ENCODE measurements at regions not wholly inside any gene's neighbourhood (a gene's known extent, or its start where the extent isn't known, plus 50 kb on each side); places are given as distances from the start of the nearest gene placed in this dataset.
"Not testable (repeated sequence)": the region's sequence is repeated elsewhere in the genome, so short reads cannot be mapped to it uniquely, and the experiment has no call there.

DNA sequence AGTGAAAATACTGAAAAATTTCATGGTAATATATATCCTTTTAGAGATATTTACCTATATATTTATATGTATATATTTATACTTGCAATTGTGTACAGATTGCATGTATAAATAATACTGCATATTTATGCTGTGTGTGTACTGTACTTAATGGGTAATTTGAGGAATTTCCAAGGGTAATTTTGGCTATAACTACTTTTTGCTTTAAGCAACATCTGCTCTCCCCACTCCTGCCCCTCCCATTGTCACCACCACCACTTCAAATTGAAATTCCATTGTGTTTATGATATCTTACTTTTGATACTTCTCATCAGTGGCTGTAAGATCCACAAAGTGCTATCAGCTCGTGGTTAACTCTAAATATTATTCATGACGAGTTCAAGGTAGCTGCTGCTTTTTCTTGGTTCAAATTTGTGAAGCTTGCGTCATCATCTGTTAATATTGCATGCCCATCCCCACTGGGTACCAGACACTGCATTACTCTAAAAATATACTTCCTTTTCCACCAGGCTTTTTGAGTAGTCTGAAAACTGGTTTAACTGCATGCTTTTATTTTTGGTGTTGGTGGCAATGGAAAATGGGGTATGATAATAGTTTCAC lies 91.7 kb upstream of the MITF start:
- no peak for DNase-seq

DNA sequence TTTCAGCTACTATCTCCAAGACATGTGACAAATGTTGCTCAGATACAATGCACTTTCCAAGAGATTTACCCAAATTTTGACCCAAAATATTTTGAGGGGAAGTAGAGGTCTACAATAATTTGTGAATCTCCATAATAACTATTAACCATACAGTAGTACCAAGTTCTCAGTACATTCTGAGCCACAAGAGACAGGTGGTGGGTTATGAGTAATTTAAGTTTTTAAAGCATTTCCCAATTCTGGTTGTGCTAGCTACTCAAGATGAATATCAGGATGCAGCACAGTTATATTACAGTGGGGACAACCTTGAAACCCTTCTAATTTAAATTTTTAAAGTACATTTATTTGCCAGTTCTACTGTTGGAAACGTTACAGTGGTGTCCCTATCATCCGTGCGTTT lies 92.2 kb upstream of the MITF start:
- DNase-seq = no peak

DNA sequence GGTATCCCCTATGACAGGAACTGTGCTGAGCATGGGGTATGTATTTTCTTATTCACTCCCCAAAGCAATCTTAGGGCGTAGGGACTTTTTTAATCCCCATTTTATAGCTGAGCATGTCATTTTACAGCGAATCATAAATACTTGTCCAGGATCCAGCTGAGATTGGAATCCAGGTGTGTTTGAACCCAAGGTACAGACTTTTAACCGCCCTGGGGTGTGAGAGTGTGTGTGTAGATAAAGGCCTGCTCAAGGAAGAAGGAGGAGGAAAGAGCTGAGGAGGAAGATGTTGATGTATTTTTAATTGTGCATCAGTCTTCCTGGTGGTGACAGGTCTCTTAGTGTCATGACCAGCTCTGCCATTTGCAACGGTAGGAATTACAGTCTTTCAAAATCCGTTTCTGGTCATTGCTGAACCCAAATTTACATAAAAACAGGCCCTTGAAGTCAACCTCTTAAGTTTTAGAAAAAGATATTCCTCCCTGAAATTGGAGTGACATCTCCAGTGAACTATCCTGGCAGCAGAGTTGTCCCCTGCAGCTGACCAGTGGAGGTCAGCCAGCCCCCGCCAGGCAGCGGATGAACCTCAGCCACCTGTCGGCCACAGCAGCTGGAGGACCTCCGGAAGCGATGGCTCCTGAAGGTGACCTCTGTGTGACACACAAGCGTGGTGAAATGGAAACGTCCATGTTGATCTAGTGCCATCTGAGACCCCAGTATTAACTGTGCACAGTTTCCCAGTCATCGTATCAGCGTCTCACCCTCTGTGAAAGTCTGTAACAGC lies 92.8 kb upstream of the MITF start:
- DNase-seq = no peak

GRCh38 chr3:69642606-69643005 lies 96.7 kb upstream of the MITF start:
- DNase-seq = no peak

DNA sequence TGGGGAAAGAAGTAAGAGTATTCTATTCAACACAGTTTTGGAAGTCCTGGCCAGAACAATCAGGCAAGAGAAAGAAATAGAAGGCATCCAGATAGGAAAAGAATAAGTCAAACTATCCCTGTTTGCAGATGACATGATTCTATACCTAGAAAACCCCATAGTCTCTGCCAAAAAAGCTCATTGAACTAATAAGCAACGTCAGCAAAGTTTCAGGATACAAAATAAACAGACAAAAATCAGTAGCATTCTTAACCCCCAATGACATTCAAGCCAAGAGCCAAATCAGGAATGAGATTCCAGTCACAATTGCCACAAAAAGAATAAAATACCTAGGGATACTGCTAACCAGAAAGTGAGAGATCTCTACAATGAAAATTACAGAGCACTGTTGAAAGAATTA lies 99.4 kb upstream of the MITF start:
- DNase-seq = no peak

DNA sequence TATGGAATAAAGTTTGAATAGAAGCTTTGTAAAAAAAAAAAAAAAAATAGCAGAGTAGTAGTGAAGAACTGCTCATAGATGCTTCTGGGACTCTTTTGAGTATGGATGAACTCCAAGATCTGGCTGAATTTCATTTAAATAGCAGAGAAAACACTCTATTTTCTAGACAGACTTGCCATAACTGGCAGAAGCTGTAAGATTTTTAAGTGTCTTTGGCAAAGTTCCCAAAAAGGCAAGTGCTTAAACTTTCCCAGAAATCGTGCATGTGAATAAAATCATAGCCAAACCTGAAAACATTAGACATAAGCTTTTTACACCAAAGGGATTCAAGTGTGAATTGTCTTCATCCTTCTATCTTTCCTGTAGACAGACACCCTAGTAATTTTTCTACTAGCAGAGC lies 110.3 kb upstream of the MITF start:
- peak; percentile 4 for DNase-seq

GRCh38 chr3:69613286-69613685 lies 126.0 kb upstream of the MITF start:
- DNase-seq = no peak

DNA sequence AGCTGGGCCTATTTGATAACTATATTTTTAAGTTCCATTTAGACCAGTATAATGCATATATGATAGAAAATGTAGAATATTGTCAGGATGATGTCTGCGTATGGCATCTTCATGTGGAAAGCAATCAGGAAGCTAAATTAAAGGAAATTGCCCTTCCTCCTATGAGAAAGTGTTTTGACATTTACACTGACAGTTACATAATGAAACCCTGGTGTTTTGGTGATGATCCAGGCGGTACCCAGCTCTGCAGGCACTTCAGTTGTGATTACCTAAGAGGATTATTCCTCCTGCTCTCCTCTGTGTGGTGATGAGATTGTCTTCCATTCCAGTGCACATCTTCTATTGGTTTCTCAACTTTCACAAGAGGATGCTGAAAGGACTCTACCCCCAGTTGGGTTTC lies 126.5 kb upstream of the MITF start:
- no peak for DNase-seq

- not testable (repeated sequence) for DNase-seq
These were observed 129.7 kb upstream of the MITF start for GRCh38 chr3:69609566-69609965.

GRCh38 chr3:69607466-69608305 lies 131.6 kb upstream of the MITF start:
- no peak for DNase-seq

GRCh38 chr3:69605867-69606266 lies 133.4 kb upstream of the MITF start:
- DNase-seq = no peak

- DNase-seq = no peak
These were observed 134.4 kb upstream of the MITF start for GRCh38 chr3:69604735-69605450.

DNA sequence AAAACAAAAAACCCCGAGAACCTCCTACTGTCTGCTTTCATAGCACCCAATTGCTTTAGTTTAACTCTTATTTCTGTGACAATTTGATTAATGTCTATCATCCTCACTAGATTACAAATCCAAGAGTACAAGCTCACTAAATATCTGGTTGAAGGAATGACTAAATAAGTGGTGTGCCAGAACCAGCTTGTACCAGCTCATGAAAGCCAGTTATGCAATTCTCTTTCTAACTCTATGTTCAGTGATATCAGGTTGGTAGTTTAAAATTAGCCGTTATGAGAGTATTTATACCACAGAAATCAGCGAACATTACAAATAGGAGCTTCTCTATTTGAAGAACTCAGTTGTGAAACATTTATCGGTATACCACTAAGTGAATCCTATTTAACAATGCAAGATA lies 137.2 kb upstream of the MITF start:
- DNase-seq = no peak

DNA sequence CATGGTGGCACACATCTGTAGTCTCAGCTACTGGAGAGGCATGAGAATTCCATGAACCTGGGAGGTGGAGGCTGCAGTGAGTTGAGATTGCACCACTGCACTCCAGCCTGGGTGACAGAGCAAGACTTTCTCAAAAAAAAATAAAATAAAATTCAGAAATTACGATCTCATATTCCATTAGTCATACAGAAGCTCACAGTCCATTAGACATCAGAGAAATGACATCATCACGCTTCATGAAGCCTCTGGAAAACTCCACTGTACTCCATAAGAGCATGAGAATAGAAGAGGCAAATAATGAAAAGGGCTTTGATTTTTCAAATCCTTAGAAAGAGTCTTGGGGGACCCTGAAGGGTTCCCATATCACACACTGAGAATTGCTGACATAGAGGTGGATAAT lies 145.0 kb upstream of the MITF start:
- DNase-seq = no peak

GRCh38 chr3:69591164-69591736 lies 148.0 kb upstream of the MITF start:
- no peak for DNase-seq

DNA sequence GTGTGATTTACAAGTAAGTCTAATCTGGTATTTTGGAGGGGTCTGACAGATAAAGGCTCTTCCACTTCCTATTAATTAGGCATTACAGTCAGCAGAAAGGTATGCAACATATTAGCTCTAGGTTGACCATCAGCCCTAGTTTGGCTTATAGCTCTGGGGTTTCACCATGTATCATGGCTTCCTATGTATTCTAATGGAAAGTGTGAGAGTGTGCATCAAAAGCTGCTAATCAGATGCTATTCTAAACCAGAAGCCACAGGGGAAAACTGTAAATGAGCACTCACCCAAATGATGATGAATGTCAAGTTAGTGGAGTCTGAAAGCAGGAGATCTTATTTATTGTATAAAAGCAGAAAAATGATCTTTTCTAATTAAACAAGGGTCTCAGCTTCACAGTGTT lies 149.2 kb upstream of the MITF start:
- no peak for DNase-seq

- DNase-seq = no peak
These were observed 151.1 kb upstream of the MITF start for GRCh38 chr3:69588170-69588569.

- no peak for DNase-seq
These were observed 153.8 kb upstream of the MITF start for GRCh38 chr3:69585472-69585871.

DNA sequence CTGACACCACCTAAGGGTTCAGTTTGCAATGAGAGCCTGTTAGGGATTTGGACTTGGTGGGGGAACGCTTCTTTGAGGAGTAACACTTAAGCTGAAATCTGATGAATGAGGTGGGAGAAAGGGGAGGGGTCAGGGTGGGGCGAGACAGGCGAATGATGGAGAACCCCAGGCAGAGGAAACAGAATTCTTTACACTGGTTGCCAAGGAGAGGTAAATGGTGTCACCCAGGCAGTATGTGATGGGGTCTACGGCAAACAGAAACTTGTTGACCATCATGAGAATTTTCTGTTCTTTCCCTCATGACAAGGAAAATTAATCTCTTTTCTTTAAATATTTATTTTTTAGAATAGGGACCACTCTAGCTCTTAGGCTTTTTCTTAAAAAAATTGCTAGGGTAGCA lies 157.2 kb upstream of the MITF start:
- DNase-seq = no peak

DNA sequence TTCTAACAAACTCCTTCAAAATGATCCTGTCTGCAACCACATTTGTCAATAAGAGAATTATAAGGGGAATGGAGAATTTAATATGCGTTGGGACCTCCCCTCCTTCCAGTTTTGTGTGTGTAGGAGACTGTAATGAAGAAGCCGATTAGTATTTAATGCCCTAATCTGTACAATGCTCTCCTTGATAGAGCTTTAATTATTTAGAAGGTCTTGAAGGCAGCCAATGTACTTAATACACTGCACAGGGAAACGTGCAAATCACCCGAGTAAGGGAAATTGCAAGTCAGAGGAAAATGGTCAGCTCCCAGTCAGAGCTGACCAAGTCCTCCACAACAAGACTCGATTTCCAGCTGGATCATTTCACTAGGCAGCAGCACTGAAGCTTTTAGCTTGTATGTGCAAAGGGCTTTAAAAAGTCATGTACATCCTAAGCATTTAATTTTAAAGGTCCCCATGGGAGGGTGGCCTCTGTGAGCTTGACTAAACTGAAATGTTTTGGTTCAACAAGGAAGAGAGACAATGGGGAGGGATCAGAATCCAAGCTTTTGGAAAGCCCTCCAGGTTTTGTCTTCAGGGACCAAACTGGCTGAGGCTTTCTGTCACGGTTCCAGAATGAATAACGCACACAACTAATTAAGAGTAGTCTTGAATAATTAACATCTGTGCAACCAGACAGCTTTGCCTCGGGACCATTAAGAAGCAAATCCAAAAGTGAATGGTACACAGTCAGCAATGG lies 159.8 kb upstream of the MITF start:
- DNase-seq = peak; percentile 88

GRCh38 chr3:69569520-69569919 lies 169.7 kb upstream of the MITF start:
- no peak for DNase-seq
